KMS-11 (cell line): ENCODE measurements at regions not wholly inside any gene's neighbourhood (a gene's known extent, or its start where the extent isn't known, plus 50 kb on each side); places are given as distances from the start of the nearest gene placed in this dataset.

Experiments used
- H2AFZ ChIP-seq: fragments of 200-600 bp; sonication (generic); 2 replicates; pipeline ENCODE4 v1.6.1; 2016; ENCODE audit warnings: antibody characterized with exemption, mixed run types, low read depth
- H3K27ac ChIP-seq: fragments of 200-600 bp; sonication (generic); 2 replicates; pipeline ENCODE4 v1.6.1; 2016; ENCODE audit warnings: mild to moderate bottlenecking, mixed run types
- H3K27me3 ChIP-seq: fragments of 200-600 bp; sonication (generic); 2 replicates; pipeline ENCODE4 v1.6.1; 2017; ENCODE audit warnings: mild to moderate bottlenecking, low read depth, mixed run types, moderate library complexity; ENCODE audit not compliant: insufficient read depth
- H3K36me3 ChIP-seq: fragments of 200-600 bp; sonication (generic); 2 replicates; pipeline ENCODE4 v1.6.1; 2017; ENCODE audit warnings: mild to moderate bottlenecking, mixed run types; ENCODE audit not compliant: insufficient read depth
- H3K4me1 ChIP-seq: fragments of 200-600 bp; sonication (generic); 2 replicates; pipeline ENCODE4 v1.6.1; 2016; ENCODE audit warnings: mild to moderate bottlenecking, low read depth, mixed run types; ENCODE audit not compliant: poor library complexity, severe bottlenecking
- H3K4me2 ChIP-seq: fragments of 200-600 bp; sonication (generic); 2 replicates; pipeline ENCODE4 v1.7.0; 2016; ENCODE audit warnings: mild to moderate bottlenecking, mixed run types
- H3K4me3 ChIP-seq: fragments of 200-600 bp; sonication (generic); IDR thresholded peaks from 2 replicates; pipeline ENCODE4 v1.6.1; 2017; ENCODE audit warnings: low read depth, low read length, mixed read lengths; ENCODE audit not compliant: insufficient read depth
- H3K79me2 ChIP-seq: fragments of 200-600 bp; sonication (generic); 2 replicates; pipeline ENCODE4 v1.6.1; 2016; ENCODE audit warnings: low read depth, mixed run types; ENCODE audit not compliant: insufficient read depth
- H3K9ac ChIP-seq: fragments of 200-600 bp; sonication (generic); 2 replicates; pipeline ENCODE4 v1.6.1; 2016; ENCODE audit warnings: mild to moderate bottlenecking, mixed run types
- H4K20me1 ChIP-seq: fragments of 200-600 bp; sonication (generic); 2 replicates; pipeline ENCODE4 v1.6.1; 2016; ENCODE audit warnings: mild to moderate bottlenecking, mixed run types; ENCODE audit not compliant: insufficient read depth
- TF ChIP-seq, protein P1 (sequence below): fragments of 200-600 bp; sonication (generic); conservative IDR thresholded peaks from 2 replicates; pipeline ENCODE4 v1.6.1; 2017; ENCODE audit warnings: low read depth, mild to moderate bottlenecking, antibody characterized with exemption, low read length, moderate library complexity, mixed read lengths

DNA sequence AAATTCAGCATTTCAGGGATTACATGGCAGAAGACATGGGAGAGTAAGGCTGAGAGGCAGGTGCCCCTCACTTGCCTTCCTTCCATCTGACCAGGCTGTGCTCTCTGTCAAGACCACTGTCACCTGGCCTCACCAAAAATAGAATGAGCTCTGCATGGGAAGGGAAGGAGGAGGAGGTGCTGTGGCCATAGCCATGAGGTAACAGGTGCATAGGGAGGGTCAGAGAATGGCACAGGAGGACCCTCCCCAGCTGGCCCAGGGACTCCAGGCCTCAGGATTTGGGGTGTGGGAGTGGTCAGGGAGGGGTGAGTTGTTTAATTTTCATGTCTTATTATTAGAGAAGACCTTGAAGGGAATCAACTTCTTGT is 192.3 kb downstream of the FCRL5 start:
- TF ChIP-seq, protein P1, sequence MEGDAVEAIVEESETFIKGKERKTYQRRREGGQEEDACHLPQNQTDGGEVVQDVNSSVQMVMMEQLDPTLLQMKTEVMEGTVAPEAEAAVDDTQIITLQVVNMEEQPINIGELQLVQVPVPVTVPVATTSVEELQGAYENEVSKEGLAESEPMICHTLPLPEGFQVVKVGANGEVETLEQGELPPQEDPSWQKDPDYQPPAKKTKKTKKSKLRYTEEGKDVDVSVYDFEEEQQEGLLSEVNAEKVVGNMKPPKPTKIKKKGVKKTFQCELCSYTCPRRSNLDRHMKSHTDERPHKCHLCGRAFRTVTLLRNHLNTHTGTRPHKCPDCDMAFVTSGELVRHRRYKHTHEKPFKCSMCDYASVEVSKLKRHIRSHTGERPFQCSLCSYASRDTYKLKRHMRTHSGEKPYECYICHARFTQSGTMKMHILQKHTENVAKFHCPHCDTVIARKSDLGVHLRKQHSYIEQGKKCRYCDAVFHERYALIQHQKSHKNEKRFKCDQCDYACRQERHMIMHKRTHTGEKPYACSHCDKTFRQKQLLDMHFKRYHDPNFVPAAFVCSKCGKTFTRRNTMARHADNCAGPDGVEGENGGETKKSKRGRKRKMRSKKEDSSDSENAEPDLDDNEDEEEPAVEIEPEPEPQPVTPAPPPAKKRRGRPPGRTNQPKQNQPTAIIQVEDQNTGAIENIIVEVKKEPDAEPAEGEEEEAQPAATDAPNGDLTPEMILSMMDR: no peak
- H2AFZ ChIP-seq: peak overlapping the region; percentile 1; the same call in 1 of the 2 replicates

DNA sequence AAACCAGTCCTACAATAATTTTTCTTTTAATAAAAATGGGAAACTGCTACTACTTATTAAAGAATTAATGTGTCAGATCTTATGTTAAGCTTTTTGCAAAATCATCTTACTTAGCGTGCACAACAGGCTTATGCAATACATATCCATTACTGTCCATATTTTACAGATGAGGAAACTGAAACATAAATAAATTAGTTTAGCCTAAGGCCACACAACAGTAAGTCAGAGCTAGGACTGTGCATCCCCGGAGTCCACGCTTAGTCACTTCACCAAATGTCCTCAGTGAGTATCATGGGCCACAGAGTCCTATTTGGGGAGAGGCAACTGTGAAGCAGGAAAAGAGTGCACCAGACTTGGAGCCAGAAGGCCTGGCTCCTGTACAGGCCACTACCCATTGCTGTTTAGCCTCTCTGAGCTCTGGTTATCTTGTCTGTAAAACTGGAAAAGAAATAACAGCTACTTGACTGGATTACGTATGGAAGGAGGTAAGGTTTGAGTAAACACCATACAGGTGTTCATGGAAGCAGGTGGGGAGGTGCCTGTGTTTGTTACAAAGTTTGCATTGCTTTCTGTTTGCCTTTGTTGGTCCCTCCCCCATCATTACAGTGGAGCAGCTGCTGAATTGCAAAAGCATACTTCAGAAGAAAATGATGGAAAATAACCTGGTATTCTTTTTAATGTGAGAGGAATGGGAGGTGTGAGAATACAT is 192.8 kb downstream of the FCRL5 start:
- Histone ChIP-seq H2AFZ (peak overlapping the region; percentile 1; the same call in 1 of the 2 replicates), H3K4me3 (no peak overlapping the region), H3K4me1 (peaks cover 29% of the 10 kb centered on the region), H3K9ac (no peak overlapping the region), H3K27ac (no peak overlapping the region), H3K79me2 (no peaks in the 10 kb centered on the region), H3K36me3 (no peaks in the 10 kb centered on the region), H3K4me2 (peak overlapping the region; percentile 11; the same call in 1 of the 2 replicates), H4K20me1 (no peaks in the 10 kb centered on the region), H3K27me3 (no peaks in the 10 kb centered on the region)
- TF ChIP-seq, protein P1: no peak

More for the DNA sequence above, 192.3 kb downstream of the FCRL5 start:
- Histone ChIP-seq H3K4me1 (peaks cover 31% of the 10 kb centered on the region), H4K20me1 (no peaks in the 10 kb centered on the region), H3K79me2 (no peaks in the 10 kb centered on the region), H3K4me2 (peak overlapping the region; percentile 11; the same call in 1 of the 2 replicates), H3K27me3 (no peaks in the 10 kb centered on the region), H3K4me3 (no peak overlapping the region), H3K9ac (no peak overlapping the region), H3K36me3 (no peaks in the 10 kb centered on the region), H3K27ac (no peak overlapping the region)

DNA sequence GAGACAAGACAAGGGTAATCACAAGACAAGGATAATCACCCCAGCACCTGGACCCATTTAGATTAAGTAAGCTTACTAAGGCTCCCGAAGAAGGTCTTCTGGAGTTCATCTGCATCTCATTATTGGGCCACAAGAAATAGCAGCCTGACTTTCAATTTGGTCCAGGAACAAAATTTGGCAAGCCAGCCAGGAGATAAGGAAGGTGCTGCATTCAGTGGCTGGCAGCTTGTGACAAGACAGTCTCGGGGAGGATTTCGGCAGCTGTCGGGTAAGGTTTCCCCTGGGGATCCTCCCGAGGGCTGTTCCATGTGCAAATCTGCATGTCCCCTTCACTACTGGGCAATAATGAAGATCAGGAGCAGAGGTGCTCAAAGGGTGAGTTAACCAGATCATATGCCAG is 195.2 kb downstream of the FCRL5 start:
- H3K4me3 ChIP-seq: no peak overlapping the region
- H3K79me2 ChIP-seq: no peaks in the 10 kb centered on the region
- H3K4me2 ChIP-seq: no peak overlapping the region
- no peak overlapping the region for H3K9ac ChIP-seq
- H2AFZ ChIP-seq: no peak overlapping the region
- H4K20me1 ChIP-seq: no peaks in the 10 kb centered on the region
- H3K27ac ChIP-seq: no peak overlapping the region
- TF ChIP-seq, protein P1: no peak
- H3K27me3 ChIP-seq: no peaks in the 10 kb centered on the region
- H3K36me3 ChIP-seq: no peaks in the 10 kb centered on the region
- H3K4me1 ChIP-seq: peaks cover 36% of the 10 kb centered on the region

DNA sequence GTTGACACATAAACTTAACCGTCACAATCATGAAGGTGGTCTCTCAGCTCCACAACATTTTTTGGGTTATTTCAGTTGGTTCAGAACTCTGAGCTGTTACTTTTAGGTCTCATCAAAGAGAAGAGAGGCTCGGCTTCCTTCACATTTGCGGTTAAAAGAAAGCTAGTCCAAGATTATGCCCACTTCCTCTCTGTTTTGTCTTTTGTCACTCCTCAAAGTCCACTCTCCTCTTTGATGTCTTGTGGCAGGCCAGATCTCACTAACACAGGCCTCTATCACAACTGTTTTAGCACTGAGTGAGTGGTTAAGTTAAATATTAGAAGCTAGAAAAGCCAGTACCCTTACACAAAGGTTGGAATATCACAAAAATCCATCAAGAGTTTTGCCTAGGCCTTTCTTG is 195.7 kb downstream of the FCRL5 start:
- TF ChIP-seq, protein P1: no peak
- Histone ChIP-seq H2AFZ (no peak overlapping the region), H3K4me1 (peaks cover 36% of the 10 kb centered on the region), H3K79me2 (no peaks in the 10 kb centered on the region), H3K4me3 (no peak overlapping the region), H3K36me3 (no peaks in the 10 kb centered on the region), H3K4me2 (no peak overlapping the region), H4K20me1 (no peaks in the 10 kb centered on the region), H3K9ac (no peak overlapping the region), H3K27ac (no peak overlapping the region), H3K27me3 (no peaks in the 10 kb centered on the region)
